CD14-positive monocyte (primary cell): ENCODE measurements at regions not wholly inside any gene's neighbourhood (a gene's known extent, or its start where the extent isn't known, plus 50 kb on each side); places are given as distances from the start of the nearest gene placed in this dataset.

Experiments
- DNase-seq, 3 donors: peaks; one replicate each; pipeline ENCODE4 v3.0.0-alpha.2; 2011 to 2022
- H2AFZ ChIP-seq: 2 replicates; pipeline ENCODE4 v1.6.0; 2012; ENCODE audit warnings: mild to moderate bottlenecking, low read depth, low read length, inconsistent platforms; ENCODE audit not compliant: insufficient read depth, poor library complexity, severe bottlenecking
- H3K27ac ChIP-seq, 2 donors: 1 replicate in 1 of 2; 2 replicates in 1 of 2; pipeline ENCODE4 v1.5.1; 2012 to 2013; ENCODE audit warnings: low read length in 2 of 2, control low read depth in 1 of 2, inconsistent platforms in 1 of 2, low read depth in 1 of 2, mild to moderate bottlenecking in 1 of 2
- H3K27me3 ChIP-seq, 2 donors: one replicate each; pipeline versions ENCODE4 v1.6.0 to v1.6.1; 2011 to 2013; ENCODE audit warnings: low read length in 2 of 2; ENCODE audit not compliant: control insufficient read depth in 2 of 2, insufficient read depth in 2 of 2
- H3K36me3 ChIP-seq, 2 donors: replicated peaks in 1 of 2; 1 replicate in 1 of 2; 2 replicates in 1 of 2; pipeline versions ENCODE4 v1.5.1 to v1.6.1; 2012 to 2013; ENCODE audit warnings: low read length in 2 of 2, control low read depth in 1 of 2, inconsistent platforms in 1 of 2, mild to moderate bottlenecking in 1 of 2; ENCODE audit not compliant: insufficient read depth in 2 of 2, control insufficient read depth in 1 of 2
- H3K4me1 ChIP-seq, 2 donors: 1 replicate in 1 of 2; 2 replicates in 1 of 2; pipeline versions ENCODE4 v1.5.1 to v1.6.1; 2012 to 2013; ENCODE audit warnings: low read length in 2 of 2, control low read depth in 1 of 2, inconsistent platforms in 1 of 2, mild to moderate bottlenecking in 1 of 2, moderate library complexity in 1 of 2; ENCODE audit not compliant: insufficient read depth in 2 of 2, control insufficient read depth in 1 of 2
- H3K4me2 ChIP-seq: replicated peaks from 2 replicates; pipeline ENCODE3; 2012; ENCODE audit warnings: low read length, moderate library complexity, mild to moderate bottlenecking; ENCODE audit not compliant: poor library complexity, severe bottlenecking; ENCODE audit errors: extremely low read depth
- H3K4me3 ChIP-seq, 3 experiments: fragments of 200-600 bp in 1 of 3; sonication (generic) in 1 of 3; replicated peaks in 1 of 3; 1 replicate in 2 of 3; 2 replicates in 1 of 3; pipeline ENCODE4 v1.5.1; 2011 to 2013; ENCODE audit warnings: low read length in 3 of 3, mild to moderate bottlenecking in 3 of 3, control low read depth in 2 of 3, low read depth in 2 of 3, inconsistent platforms in 1 of 3, moderate library complexity in 1 of 3
- H3K79me2 ChIP-seq: 2 replicates; pipeline ENCODE4 v1.6.0; 2012; ENCODE audit warnings: mild to moderate bottlenecking, control low read depth, inconsistent platforms, low read length, moderate library complexity; ENCODE audit not compliant: insufficient read depth
- H3K9ac ChIP-seq: 2 replicates; pipeline ENCODE4 v1.6.0; 2017; ENCODE audit warnings: low read length, mild to moderate bottlenecking; ENCODE audit not compliant: insufficient read depth, poor library complexity, severe bottlenecking
- H3K9me3 ChIP-seq, 2 donors: replicated peaks in 1 of 2; 1 replicate in 1 of 2; 2 replicates in 1 of 2; pipeline versions ENCODE4 v1.5.1 to v1.6.1; 2012 to 2013; ENCODE audit warnings: low read length in 2 of 2, control low read depth in 1 of 2; ENCODE audit not compliant: control insufficient read depth in 1 of 2, insufficient read depth in 1 of 2
- H4K20me1 ChIP-seq: 2 replicates; pipeline ENCODE4 v1.6.0; 2012; ENCODE audit warnings: mild to moderate bottlenecking, low read length, control low read depth, moderate library complexity; ENCODE audit not compliant: insufficient read depth
- H3K27ac Mint-ChIP-seq, 7 donors: one replicate each; pipeline ENCODE4 v1.8.0; 2020; ENCODE audit warnings: mild to moderate bottlenecking in 7 of 7, mixed read lengths in 7 of 7, moderate library complexity in 6 of 7, inconsistent platforms in 2 of 7
- H3K27me3 Mint-ChIP-seq, 3 donors: one replicate each; pipeline ENCODE4 v1.8.0; 2021 to 2022; ENCODE audit warnings: low read depth in 3 of 3, mild to moderate bottlenecking in 3 of 3, mixed read lengths in 3 of 3, moderate library complexity in 3 of 3, inconsistent platforms in 1 of 3
- H3K36me3 Mint-ChIP-seq, 2 donors: one replicate each; pipeline ENCODE4 v1.8.0; 2020; ENCODE audit warnings: mixed read lengths in 2 of 2, inconsistent platforms in 1 of 2, mild to moderate bottlenecking in 1 of 2
- H3K4me1 Mint-ChIP-seq: one replicate; pipeline ENCODE4 v1.8.0; 2020; ENCODE audit warnings: mild to moderate bottlenecking, mixed read lengths
- H3K4me3 Mint-ChIP-seq, 2 donors: one replicate each; pipeline ENCODE4 v1.8.0; 2020; ENCODE audit warnings: mild to moderate bottlenecking in 2 of 2, mixed read lengths in 2 of 2, moderate library complexity in 1 of 2
- H3K9me3 Mint-ChIP-seq, 7 donors: one replicate each; pipeline ENCODE4 v1.8.0; 2020 to 2022; ENCODE audit warnings: mixed read lengths in 7 of 7, mild to moderate bottlenecking in 6 of 7, moderate library complexity in 6 of 7, inconsistent platforms in 2 of 7
- WGBS: methylation state at CpG from one replicate; pipeline ENCODE4 v1.1.5; 2013; ENCODE audit warnings: missing lambda C conversion rate; ENCODE audit not compliant: insufficient coverage; 5-methylcytosine and 5-hydroxymethylcytosine counted together
- intact Hi-C, 2 donors: fragments of 100-400 bp; cut with micrococcal nuclease; formaldehyde crosslinking; loops; one replicate each; pipeline versions ENCODE4 v1.15.0 to v1.15.1; 2023
- TF ChIP-seq, protein P1 (sequence below): fragments of 200-600 bp; IDR thresholded peaks from one replicate; pipeline ENCODE4 v1.8.0; 2022; ENCODE audit warnings: antibody characterized with exemption, mild to moderate bottlenecking

DNA sequence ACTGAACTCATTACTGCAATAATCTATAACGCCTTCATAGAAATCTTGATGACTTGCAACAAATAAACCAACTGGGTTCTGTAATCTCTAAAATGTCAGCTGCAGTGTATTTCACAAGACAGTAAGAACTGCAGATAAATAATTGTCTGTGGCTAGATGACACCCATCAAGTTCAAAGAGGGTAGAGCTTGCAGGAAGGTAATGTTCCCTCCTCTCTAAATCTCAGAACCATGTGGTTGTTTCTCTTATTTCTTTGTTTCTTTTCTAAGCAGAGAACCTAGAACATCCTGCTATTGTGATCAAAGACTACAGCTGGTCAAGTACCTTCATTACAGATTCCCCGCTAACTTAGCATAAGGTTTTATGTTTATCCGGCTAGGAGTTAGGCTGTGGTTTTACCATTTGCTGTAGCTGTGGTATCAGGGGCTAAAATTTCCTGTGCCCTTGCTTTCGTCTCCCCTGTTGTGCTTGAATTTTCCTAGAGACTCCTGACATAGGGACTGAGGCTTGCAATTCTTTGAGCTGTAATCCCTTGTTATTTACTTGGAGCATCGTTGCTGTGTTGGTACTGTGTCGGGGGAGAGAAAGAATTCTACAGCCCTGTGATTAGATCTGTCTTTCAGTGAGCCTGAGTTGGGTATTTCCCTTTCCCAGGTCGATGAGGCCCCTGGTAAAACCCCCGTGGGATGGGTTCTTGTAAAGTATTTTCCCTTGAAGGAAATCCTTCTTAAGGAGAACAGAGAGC, 253.1 kb upstream of the BTG1 start:
- Mint-ChIP-seq H3K36me3 (no peaks in the 10 kb centered on the region), H3K4me1 (peaks cover 22% of the 10 kb centered on the region), H3K27me3 (peaks cover 0 to 5% (median 0%) of the 10 kb centered on the region in 3 donors), H3K27ac (peak overlapping the region in 1 of 7 donors; percentile 39), H3K4me3 (no peak overlapping the region), H3K9me3 (peaks cover 3 to 17% (median 12%) of the 10 kb centered on the region in 7 donors)
- H3K4me2 ChIP-seq: no peak overlapping the region
- WGBS: 93% methylated on average over 3 of the region's 8 CpGs
- H3K9ac ChIP-seq: no peak overlapping the region
- no peaks in the 10 kb centered on the region for H4K20me1 ChIP-seq
- no peaks in the 10 kb centered on the region for H3K27me3 ChIP-seq
- H3K79me2 ChIP-seq: no peaks in the 10 kb centered on the region
- H3K27ac ChIP-seq: no peak overlapping the region
- H2AFZ ChIP-seq: no peak overlapping the region
- H3K4me3 ChIP-seq: no peak overlapping the region
- no peaks in the 10 kb centered on the region for H3K36me3 ChIP-seq
- peaks cover 9 to 11% of the 10 kb centered on the region in 2 donors for H3K4me1 ChIP-seq
- intact Hi-C loops: no loop called here
- no peak for DNase-seq
- TF ChIP-seq, protein P1, sequence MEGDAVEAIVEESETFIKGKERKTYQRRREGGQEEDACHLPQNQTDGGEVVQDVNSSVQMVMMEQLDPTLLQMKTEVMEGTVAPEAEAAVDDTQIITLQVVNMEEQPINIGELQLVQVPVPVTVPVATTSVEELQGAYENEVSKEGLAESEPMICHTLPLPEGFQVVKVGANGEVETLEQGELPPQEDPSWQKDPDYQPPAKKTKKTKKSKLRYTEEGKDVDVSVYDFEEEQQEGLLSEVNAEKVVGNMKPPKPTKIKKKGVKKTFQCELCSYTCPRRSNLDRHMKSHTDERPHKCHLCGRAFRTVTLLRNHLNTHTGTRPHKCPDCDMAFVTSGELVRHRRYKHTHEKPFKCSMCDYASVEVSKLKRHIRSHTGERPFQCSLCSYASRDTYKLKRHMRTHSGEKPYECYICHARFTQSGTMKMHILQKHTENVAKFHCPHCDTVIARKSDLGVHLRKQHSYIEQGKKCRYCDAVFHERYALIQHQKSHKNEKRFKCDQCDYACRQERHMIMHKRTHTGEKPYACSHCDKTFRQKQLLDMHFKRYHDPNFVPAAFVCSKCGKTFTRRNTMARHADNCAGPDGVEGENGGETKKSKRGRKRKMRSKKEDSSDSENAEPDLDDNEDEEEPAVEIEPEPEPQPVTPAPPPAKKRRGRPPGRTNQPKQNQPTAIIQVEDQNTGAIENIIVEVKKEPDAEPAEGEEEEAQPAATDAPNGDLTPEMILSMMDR: no peak
- peaks cover 4 to 6% of the 10 kb centered on the region in 2 donors for H3K9me3 ChIP-seq

DNA sequence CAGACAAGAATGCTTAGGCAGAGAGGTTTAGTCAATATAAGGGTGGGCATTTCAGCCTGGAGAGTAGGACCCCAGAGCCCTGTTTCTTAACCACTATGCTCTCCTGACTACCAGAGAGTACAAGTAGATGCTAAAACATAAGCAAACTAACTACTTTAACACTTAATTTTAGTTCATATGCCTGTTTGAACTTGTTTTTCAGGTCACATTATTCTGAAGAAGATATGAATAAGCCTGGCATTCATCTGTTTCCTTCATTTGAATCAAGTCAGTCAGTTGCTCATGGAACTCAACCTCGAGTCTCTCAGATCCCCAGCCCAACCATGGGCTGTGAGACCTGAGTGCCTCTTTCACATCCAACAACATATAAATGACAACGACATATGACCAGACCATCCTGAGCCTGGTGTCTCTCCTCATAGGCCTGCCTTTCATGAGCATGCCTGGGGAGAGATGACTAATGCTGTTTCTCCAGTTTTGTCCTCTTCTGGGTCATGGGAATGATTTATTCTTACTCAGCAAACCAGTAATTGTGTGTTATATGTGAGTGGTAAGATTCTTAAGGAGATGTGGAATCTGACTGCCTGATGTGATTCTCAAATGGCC, 251.1 kb upstream of the BTG1 start:
- intact Hi-C loops: no loop called here
- Histone ChIP-seq H3K27me3 (no peaks in the 10 kb centered on the region), H3K36me3 (no peaks in the 10 kb centered on the region), H3K27ac (no peak overlapping the region), H3K9ac (no peak overlapping the region), H4K20me1 (no peaks in the 10 kb centered on the region), H3K79me2 (no peaks in the 10 kb centered on the region), H3K4me3 (no peak overlapping the region), H3K4me1 (no peaks in the 10 kb centered on the region), H3K4me2 (no peak overlapping the region), H3K9me3 (peaks cover 18 to 20% of the 10 kb centered on the region in 2 donors), H2AFZ (no peak overlapping the region)
- Mint-ChIP-seq H3K27ac (no peak overlapping the region), H3K4me3 (no peak overlapping the region), H3K36me3 (peaks cover 0 to 4% of the 10 kb centered on the region in 2 donors), H3K9me3 (peaks cover 17 to 32% (median 27%) of the 10 kb centered on the region in 7 donors), H3K27me3 (peaks cover 0 to 5% (median 0%) of the 10 kb centered on the region in 3 donors), H3K4me1 (peaks cover 9% of the 10 kb centered on the region)
- TF ChIP-seq, protein P1: no peak
- no peak for DNase-seq
- 100% methylated on average over 1 of the region's 2 CpGs for WGBS
